H1 (cell line): ENCODE measurements at regions not wholly inside any gene's neighbourhood (a gene's known extent, or its start where the extent isn't known, plus 50 kb on each side); places are given as distances from the start of the nearest gene placed in this dataset.

Experiments used
- CEBPB ChIP-seq: IDR thresholded peaks from 2 replicates; pipeline ENCODE4 v1.6.1; 2012; ENCODE audit warnings: low read depth, low read length
- CHD7 ChIP-seq: fragments of 300-600 bp; sonication (generic); IDR thresholded peaks from 2 replicates; pipeline ENCODE4 v1.7.1; 2012; ENCODE audit warnings: low read length, moderate library complexity, mild to moderate bottlenecking, inconsistent platforms; ENCODE audit not compliant: insufficient replicate concordance
- EGR1 ChIP-seq: IDR thresholded peaks from 2 replicates; pipeline ENCODE4 v1.6.1; 2011; ENCODE audit warnings: low read depth, low read length, borderline replicate concordance
- GTF2F1 ChIP-seq: IDR thresholded peaks from 2 replicates; pipeline ENCODE4 v1.6.1; 2012; ENCODE audit warnings: low read depth, low read length, improper control_type of control experiment, borderline replicate concordance
- KDM1A ChIP-seq: fragments of 200-600, 300-600 bp; sonication (generic); IDR thresholded peaks from 2 replicates; pipeline ENCODE4 v1.7.1; 2016; ENCODE audit warnings: mild to moderate bottlenecking, low read length, borderline replicate concordance
- NANOG ChIP-seq: IDR thresholded peaks from 2 replicates; pipeline ENCODE4 v1.6.1; 2011; ENCODE audit warnings: low read length, low read depth, mild to moderate bottlenecking, inconsistent platforms; ENCODE audit not compliant: insufficient read depth, poor library complexity, severe bottlenecking
- POLR2A ChIP-seq, 2 experiments: IDR thresholded peaks; 1 replicate in 1 of 2; 2 replicates in 1 of 2; pipeline ENCODE4 v1.6.1; 2011; ENCODE audit warnings: low read depth in 2 of 2, low read length in 2 of 2, mild to moderate bottlenecking in 2 of 2; ENCODE audit errors: control extremely low read depth in 1 of 2
- RBBP5 ChIP-seq: IDR thresholded peaks from 2 replicates; pipeline ENCODE4 v1.7.1; 2012; ENCODE audit warnings: low read depth, mild to moderate bottlenecking, inconsistent platforms, low read length, moderate library complexity, borderline replicate concordance
- YY1 ChIP-seq: IDR thresholded peaks from 2 replicates; pipeline ENCODE4 v1.6.1; 2011; ENCODE audit warnings: low read depth, mild to moderate bottlenecking, low read length

GRCh38 chr14:65321370-65321875, 91.1 kb upstream of the FUT8 start (continued):
- TF ChIP-seq CHD7 (no peak), CEBPB (no peak), NANOG (no peak), YY1 (no peak), POLR2A (IDR thresholded peaks at IDR 0.05; ENCODE audit: control extremely low read depth in 1 of 2, low read depth in 2 of 2, low read length in 2 of 2) (no peak), GTF2F1 (no peak), KDM1A (no peak), RBBP5 (no peak), EGR1 (no peak)
